SW480 (cell line): ENCODE measurements at regions not wholly inside any gene's neighbourhood (a gene's known extent, or its start where the extent isn't known, plus 50 kb on each side); places are given as distances from the start of the nearest gene placed in this dataset.
"Not testable (repeated sequence)": the region's sequence is repeated elsewhere in the genome, so short reads cannot be mapped to it uniquely, and the experiment has no call there.

Experiments
- DNase-seq: peaks from one replicate; pipeline ENCODE4 v3.0.0-alpha.2; 2016; ENCODE audit warnings: low spot score

- no peak for DNase-seq
Observed at GRCh38 chr15:45810201-45810600, 175.4 kb downstream of the SQOR start.

- DNase-seq, result no peak
Observed at GRCh38 chr15:45812200-45812599, 177.4 kb downstream of the SQOR start.

- not testable (repeated sequence) for DNase-seq
Observed at GRCh38 chr15:45817578-45817977, 182.7 kb downstream of the SQOR start.

GRCh38 chr15:45821390-45821789 is 186.6 kb downstream of the SQOR start:
- DNase-seq, result no peak

- DNase-seq, result not testable (repeated sequence)
Observed at GRCh38 chr15:45822968-45823367, 188.1 kb downstream of the SQOR start.

GRCh38 chr15:45827275-45827674 is 192.4 kb downstream of the SQOR start:
- no peak for DNase-seq

- DNase-seq, result no peak
Observed at GRCh38 chr15:45827766-45828165, 192.9 kb downstream of the SQOR start.

- no peak for DNase-seq
Observed at GRCh38 chr15:45829336-45830153, 194.7 kb downstream of the SQOR start.

- no peak for DNase-seq
Observed at GRCh38 chr15:45831787-45832186, 197.0 kb downstream of the SQOR start.

GRCh38 chr15:45834622-45835021 is 199.8 kb downstream of the SQOR start:
- no peak for DNase-seq

GRCh38 chr15:45842151-45842550 is 207.3 kb downstream of the SQOR start:
- DNase-seq, result no peak

GRCh38 chr15:45847645-45848044 is 212.8 kb downstream of the SQOR start:
- no peak for DNase-seq

GRCh38 chr15:45849136-45849535 is 214.3 kb downstream of the SQOR start:
- DNase-seq, result no peak

- DNase-seq, result no peak
Observed at GRCh38 chr15:45854455-45855202, 219.8 kb downstream of the SQOR start.

- no peak for DNase-seq
Observed at GRCh38 chr15:45855210-45855906, 220.5 kb downstream of the SQOR start.

GRCh38 chr15:45855907-45856579 is 221.2 kb downstream of the SQOR start:
- DNase-seq, result peak; percentile 34

- no peak for DNase-seq
Observed at GRCh38 chr15:45857291-45857690, 222.5 kb downstream of the SQOR start.

GRCh38 chr15:45858491-45858890 is 223.7 kb downstream of the SQOR start:
- DNase-seq, result no peak

GRCh38 chr15:45862034-45862433 is 227.2 kb downstream of the SQOR start:
- no peak for DNase-seq

GRCh38 chr15:45863881-45864580 is 229.2 kb downstream of the SQOR start:
- no peak for DNase-seq

GRCh38 chr15:45866616-45867015 is 231.8 kb downstream of the SQOR start:
- DNase-seq, result no peak

GRCh38 chr15:45867281-45867680 is 232.5 kb downstream of the SQOR start:
- DNase-seq, result no peak
